GM21786 (cell line): ENCODE measurements at regions not wholly inside any gene's neighbourhood (a gene's known extent, or its start where the extent isn't known, plus 50 kb on each side); places are given as distances from the start of the nearest gene placed in this dataset.

Experiments
- ATAC-seq: cut with Tn5 transposase; IDR thresholded peaks from one replicate; pipeline ENCODE4 v1.9.1; 2021; ENCODE audit not compliant: unreplicated experiment

- no peak for ATAC-seq
Observed at GRCh38 chr6:40910260-40910893, 128.6 kb downstream of the UNC5CL start.

GRCh38 chr6:40909811-40910210, 129.2 kb downstream of the UNC5CL start:
- ATAC-seq = no peak

DNA sequence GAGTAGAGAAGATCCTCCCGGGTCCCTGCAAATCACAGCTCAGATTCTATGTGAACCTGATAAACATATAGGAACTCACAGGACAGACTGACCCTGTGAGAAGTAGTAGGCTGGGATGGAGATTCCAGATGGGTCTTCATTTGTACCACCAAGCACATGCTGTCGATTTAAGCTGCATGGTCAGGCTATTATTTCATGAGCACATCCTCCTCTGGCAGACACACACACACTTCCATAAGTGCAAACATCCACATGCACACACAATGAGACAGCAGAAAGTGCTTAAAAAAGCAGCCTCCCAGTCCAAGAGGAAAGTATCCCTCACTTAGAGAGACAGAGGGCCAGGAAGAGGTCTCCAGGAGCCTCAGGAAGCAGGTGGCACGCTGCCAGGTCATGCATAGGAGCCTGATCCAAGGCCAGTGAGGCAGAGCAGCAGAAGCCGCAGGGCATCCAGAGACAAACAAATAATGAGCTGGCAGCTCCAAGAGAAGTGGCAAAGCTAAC, 131.8 kb downstream of the UNC5CL start:
- no peak for ATAC-seq

DNA sequence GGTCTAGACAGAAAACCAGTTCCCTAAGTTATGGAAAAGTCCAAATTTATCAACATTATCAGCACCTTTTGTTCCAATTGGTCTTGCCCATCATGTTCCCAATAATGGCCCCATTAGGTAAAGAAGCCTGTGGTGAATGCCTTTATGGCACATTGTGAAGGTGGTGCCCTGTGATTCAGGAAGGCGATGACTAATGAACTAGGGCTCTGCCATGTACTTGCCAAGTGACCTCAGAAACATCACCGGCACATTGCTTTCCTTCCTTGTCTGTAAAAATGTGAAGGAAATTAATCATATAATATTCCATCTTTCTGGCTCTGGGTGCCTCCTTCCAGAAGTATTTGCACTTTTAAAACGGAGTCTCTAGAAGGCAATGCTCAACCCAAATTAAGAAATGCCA, 132.3 kb downstream of the UNC5CL start:
- no peak for ATAC-seq

DNA sequence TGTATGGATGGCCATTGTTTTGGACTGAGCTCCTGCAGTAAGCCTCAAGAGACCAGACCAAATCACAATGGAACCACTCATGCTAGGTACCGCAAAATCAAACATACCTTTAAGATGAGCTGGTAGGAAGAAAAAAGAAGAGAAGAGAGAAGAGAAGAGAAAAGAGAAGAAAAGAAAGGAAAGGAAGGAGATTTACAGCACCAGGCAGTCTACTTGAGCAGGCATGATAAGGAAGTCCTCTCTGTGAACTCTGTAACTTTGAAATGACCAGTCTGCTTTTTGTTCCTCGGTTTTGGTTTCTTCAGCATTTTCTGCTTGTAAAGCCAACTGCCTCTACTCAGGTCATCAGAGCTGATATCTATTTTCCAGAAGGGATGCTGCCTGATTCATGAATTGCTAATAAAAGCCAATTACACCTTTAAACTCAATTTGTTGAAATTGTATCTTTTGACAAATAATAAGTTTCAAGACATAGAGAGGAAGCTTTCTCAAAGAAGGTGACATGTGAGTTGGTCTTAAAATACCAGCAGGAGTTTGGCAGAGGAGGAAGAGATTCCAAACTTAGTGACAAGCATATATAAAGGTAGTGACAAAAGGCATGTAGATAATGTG, 134.3 kb downstream of the UNC5CL start:
- ATAC-seq = no peak

DNA sequence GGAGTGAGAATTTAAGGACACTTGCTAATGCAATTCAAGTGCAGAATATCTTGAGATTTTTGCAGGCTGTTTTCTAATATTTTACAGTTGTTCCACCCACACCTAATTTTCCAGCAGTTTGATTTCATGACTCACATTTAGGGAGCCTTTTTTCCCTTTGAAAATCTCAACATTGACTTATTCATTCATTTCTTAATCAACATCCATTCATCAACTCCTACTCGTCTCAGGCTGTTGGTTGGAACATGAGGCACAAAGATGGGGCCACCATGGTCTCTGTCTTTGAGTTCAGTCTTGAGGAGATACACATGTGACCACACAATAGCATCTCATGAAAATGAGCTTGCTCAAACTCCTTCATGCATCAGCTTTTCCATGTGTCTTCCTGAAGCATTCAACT, 135.6 kb downstream of the UNC5CL start:
- no peak for ATAC-seq

GRCh38 chr6:40901322-40902055, 137.5 kb downstream of the UNC5CL start:
- ATAC-seq = no peak

DNA sequence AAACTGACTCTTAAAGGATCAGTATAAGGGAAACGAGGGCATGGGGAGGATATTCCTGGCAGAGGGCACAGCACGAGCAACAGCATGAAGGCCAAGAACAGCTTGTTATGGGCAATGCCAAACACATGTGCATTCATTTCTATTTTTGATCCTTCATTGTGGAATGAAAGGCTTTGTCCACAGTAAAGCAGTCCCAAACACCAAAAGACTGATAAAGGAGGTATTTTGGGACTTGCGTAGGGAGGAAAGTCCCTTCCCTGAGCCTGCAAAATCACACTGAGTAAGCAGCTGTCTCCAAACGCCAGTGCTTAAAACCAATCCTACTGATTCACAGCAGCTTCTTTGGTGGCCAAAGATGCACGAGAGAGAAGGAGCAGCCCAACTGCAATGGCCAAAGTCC, 138.2 kb downstream of the UNC5CL start:
- no peak for ATAC-seq

GRCh38 chr6:40899684-40900155, 139.3 kb downstream of the UNC5CL start:
- no peak for ATAC-seq

DNA sequence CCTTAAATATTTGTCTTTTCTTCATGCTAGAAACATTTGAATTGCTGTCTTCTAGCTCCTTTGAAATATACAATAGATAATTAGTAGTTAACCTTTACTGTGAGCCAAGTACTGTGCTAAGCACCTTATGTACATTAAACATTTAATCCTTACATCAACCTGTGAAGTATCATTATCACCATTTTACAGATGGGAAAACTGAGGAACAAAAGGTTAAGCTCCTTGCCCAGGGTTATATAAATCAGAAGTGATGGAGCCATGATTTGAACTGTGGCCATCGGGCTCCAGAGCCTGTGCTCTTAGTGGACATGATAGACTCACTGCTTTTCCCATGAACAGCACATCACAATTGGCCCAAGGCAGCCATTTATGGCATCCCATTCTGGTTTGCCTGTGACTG, 140.9 kb downstream of the UNC5CL start:
- no peak for ATAC-seq

- no peak for ATAC-seq
Observed at GRCh38 chr6:40897390-40898003, 141.5 kb downstream of the UNC5CL start.

DNA sequence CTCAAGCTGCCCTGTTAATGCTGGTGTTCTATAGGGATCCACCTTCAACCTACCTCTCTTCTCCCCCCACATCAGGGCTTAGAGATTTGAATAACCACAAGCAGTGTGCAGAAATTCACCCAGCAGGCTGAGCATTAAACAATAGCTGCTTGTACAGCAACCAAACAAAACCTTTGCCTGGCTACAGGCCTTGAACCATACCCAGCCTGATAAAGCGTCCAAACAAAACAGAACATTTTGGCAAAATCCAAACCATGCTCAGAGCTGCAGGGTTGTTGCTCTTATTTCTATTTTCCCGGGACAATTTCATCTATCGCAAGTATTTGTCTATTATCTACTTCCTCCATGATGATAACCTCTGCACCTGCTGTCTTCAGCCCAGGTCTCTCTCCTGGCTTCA, 142.3 kb downstream of the UNC5CL start:
- no peak for ATAC-seq

DNA sequence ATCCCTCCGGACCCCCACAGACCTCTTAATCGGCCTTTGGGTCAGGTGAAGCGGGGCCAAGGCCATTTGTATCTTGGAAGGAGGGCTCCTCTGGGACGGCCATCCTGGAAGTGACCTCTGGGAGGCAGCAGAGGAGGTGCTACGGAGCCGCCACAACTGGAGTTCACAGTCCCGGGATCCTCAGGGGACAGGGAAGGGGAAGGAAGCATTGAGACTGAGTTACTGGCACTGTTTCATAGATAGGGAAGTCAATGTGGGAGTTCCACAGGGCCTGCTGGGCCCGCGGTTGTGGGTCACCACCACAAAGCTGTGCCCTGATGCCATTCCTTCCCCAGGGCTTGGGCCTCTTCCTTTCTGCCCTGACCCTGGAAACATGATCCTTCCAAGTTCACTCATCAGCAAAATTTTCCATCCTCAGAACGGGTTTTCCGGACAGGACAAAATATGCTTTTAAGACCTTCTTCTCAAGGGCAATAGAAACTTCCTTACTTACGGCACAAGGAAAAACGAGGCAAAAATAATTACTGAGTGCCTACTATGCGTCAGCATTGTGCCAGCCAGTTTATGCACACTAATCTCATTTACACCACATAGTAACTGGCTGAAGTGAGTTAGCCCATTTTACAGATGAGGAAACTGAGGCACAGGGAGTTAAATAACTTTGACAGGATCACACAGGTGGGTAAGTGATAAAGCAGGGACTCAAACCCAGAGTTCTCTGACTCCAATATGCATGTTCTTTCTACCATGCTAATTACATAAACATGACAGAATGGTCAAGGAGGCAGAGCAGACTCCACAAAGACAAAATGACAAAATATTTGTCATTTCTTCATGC, 143.8 kb downstream of the UNC5CL start:
- no peak for ATAC-seq

DNA sequence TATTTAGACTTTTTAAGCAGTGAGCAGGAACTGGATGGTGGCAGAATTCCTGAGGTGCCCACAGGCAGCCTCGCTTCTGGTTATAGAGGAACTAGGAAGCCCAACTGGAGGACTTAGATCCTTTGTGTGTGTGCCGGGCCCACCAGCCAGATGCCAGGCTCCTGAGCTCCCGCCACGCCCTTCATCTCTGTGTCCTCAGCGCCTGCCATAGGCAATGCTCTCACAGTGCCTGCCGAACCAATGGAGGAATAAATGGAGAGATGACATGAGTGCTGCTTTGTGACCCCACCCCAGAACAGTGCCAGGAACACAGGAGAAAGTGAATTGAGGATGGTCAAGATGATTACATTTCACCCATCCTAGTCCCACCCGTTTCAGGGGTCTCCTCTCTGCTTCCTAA, 146.0 kb downstream of the UNC5CL start:
- ATAC-seq = no peak

DNA sequence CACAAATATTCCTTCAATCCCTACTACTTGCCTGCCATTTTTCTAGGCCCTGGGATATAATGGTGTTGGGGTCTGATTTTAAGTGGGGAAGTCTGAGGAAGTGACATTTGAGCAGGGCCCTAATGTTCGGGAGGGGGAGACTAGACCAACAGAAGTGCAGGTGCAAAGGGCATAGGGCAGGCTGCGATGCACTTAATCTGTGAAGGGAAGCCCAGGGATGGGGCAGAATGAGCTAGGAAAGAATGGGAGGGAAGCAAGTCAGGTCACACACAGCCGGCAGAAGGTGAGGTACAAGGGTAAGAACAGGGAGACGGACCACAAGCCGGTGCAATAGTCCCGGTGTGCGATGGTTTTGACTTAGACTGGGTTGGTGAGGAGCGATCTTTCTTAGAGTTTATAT, 146.8 kb downstream of the UNC5CL start:
- no peak for ATAC-seq

DNA sequence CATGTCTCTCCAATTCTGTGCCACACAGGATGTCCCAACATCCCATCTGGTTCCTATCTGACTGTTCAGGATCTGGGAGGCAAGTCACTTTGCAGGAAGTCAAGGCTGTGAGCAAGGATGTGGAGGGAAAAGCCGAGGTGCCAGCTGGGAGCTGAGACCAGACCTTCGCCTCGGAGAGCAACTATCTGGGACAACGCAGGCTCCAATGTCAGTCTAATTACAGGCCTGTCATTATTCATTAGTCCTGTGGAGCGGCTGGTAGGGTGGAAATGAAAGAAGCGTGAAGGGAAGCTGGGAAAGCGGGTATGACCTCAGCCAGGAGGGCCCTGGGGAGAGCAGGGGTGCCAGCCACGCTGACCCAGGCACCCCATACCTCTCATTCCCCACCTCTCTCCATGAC, 147.3 kb downstream of the UNC5CL start:
- ATAC-seq = no peak

DNA sequence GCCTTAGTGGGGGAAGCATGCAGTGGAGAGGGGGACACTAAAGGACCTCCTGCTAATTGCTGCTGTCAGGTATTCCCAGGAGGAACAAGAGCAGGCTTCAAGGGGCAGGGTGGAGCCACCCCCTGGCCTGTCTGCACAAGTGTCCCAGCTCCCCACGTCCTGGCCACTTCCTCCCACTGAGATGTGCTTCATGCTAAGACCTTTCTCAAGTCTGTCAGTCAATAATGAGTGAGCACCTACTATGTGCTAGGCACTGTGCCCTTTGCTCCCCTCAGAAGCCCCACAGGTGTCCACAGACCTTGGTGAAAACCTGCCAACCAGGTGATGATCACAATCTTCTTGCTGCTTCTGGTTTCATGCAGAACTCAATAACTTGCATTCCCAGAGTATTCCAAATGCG, 147.9 kb downstream of the UNC5CL start:
- no peak for ATAC-seq

DNA sequence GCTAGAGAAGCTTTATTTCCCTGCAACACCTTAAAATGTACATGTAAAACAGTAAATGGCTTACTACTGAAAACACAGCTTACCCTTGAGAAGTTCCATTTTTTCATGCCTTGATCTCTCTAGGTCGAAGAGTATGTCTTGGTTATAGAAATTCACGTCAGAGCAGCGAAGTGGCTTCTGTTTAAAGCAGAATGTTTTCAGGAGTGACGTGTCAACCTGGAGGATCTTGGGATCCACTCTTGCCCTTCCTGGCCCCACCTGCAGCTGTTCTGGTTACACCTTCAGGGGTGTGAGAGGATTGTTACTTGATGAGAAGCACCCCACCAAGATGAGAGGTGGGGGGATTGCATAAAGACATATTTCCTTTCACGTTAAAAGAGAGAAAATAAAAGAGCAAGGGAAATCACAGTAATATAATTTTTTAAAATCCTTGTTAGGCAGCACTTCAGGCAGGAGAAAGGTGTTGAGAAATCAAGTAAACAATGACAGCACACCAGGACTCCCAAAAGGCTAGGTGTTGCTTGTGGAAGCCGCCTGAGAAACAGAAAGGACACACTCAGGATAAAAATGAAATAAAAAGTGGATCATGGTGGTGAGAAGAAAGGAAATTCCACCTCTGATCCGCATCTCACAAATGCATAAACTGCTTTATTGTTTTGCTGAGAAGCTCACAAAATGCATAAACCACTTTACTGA, 149.7 kb downstream of the UNC5CL start:
- ATAC-seq = no peak

DNA sequence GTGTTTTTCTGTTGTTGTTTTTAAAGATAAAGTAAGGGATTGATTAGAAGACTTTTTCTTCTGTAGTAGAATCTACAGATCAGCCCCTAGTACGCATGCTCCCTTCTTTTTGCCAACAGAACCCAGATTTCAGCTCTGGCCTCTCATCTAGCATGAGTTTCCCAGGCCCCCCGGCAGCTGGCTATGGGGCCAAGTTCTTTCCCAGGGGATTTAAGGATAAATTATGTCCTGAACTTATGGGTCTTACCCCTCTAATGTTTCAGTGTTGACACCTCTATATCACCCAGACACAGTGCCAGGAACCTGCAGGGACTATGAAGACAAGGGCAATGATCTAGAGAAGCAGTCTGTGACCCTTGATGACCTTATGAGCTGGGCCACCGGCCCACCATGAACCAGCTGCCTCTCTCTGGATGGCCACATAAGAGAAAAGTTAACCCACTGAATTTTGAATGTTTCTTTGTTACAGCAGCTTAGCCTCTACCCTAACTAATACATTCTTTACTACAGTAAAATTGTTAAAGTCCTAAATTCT, 150.5 kb downstream of the UNC5CL start:
- ATAC-seq = no peak

- no peak for ATAC-seq
Observed at GRCh38 chr6:40887792-40888340, 151.2 kb downstream of the UNC5CL start.
